SU-DHL-6 (cell line): ENCODE measurements at regions not wholly inside any gene's neighbourhood (a gene's known extent, or its start where the extent isn't known, plus 50 kb on each side); places are given as distances from the start of the nearest gene placed in this dataset.

Experiments
- EZH2phosphoT487 ChIP-seq: fragments of 200-600 bp; sonication (generic), shearing (Covaris generic); conservative IDR thresholded peaks from 2 replicates; pipeline ENCODE4 v1.6.1; 2018; ENCODE audit warnings: mild to moderate bottlenecking, antibody characterized with exemption, low read length, moderate library complexity, mixed read lengths
- TF ChIP-seq, protein P1 (sequence below): fragments of 200-600 bp; sonication (generic); IDR thresholded peaks from one replicate; pipeline ENCODE4 v1.5.1; 2017; ENCODE audit warnings: antibody characterized with exemption, mild to moderate bottlenecking, low read length, moderate library complexity; ENCODE audit not compliant: insufficient read depth, poor library complexity, severe bottlenecking

DNA sequence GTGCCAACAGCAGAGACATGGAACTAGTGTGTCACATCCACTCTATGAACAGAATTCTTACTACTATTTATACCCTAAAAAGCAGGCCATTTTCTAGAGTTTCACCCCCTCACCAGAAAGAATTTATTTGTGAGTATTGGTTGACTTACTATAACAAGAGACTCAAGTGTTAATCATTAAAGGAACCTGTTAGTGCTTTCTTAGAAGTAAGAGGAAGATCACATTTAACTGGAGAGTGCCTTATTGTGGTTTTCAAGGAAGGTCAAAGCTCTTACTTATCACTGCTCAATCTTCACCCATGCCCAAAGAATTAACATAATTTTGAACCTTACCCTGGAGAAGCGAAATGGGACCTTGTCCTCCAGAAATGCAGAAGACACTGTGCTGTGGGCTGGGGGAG lies 169.3 kb upstream of the PRSS1 start:
- TF ChIP-seq, protein P1, sequence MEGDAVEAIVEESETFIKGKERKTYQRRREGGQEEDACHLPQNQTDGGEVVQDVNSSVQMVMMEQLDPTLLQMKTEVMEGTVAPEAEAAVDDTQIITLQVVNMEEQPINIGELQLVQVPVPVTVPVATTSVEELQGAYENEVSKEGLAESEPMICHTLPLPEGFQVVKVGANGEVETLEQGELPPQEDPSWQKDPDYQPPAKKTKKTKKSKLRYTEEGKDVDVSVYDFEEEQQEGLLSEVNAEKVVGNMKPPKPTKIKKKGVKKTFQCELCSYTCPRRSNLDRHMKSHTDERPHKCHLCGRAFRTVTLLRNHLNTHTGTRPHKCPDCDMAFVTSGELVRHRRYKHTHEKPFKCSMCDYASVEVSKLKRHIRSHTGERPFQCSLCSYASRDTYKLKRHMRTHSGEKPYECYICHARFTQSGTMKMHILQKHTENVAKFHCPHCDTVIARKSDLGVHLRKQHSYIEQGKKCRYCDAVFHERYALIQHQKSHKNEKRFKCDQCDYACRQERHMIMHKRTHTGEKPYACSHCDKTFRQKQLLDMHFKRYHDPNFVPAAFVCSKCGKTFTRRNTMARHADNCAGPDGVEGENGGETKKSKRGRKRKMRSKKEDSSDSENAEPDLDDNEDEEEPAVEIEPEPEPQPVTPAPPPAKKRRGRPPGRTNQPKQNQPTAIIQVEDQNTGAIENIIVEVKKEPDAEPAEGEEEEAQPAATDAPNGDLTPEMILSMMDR: no peak
- TF ChIP-seq EZH2phosphoT487: no peak
